Activated CD8-positive, alpha-beta memory T cell treated with anti-CD3 and anti-CD28 coated beads for 36 hours (primary cell): ENCODE measurements at regions not wholly inside any gene's neighbourhood (a gene's known extent, or its start where the extent isn't known, plus 50 kb on each side); places are given as distances from the start of the nearest gene placed in this dataset.

ENCODE experiments used
- CTCF ChIA-PET: fragments of 350-600 bp; sonication (Branson Sonifier 250); formaldehyde crosslinking; loops from one replicate; lab custom pipeline; 2021; ENCODE audit warnings: antibody characterized with exemption; lab: Charles Lee
- POLR2A ChIA-PET: fragments of 350-600 bp; sonication (Branson Sonifier 250); formaldehyde crosslinking; loops from one replicate; lab custom pipeline; 2021; ENCODE audit warnings: antibody characterized with exemption; lab: Charles Lee

- CTCF ChIA-PET = no interaction called here
- POLR2A ChIA-PET = no interaction called here
Measured at GRCh38 chr15:87608238-87609028, 648.1 kb downstream of the NTRK3 start.

GRCh38 chr15:87606971-87607370 lies 649.6 kb downstream of the NTRK3 start:
- POLR2A ChIA-PET = no interaction called here
- CTCF ChIA-PET = no interaction called here

- ChIA-PET POLR2A (no interaction called here), CTCF (interaction anchor here (0.5 to 1.9 kb wide), 2 partner anchors 11 to 1290 kb away, joined by 3 to 6 read pairs; no protein-coding TSS in a partner anchor)
Measured at GRCh38 chr15:87604857-87605446, 651.6 kb downstream of the NTRK3 start.

GRCh38 chr15:87602371-87602770 lies 654.2 kb downstream of the NTRK3 start:
- ChIA-PET CTCF (no interaction called here), POLR2A (no interaction called here)

- CTCF ChIA-PET = no interaction called here
- POLR2A ChIA-PET = no interaction called here
Measured at GRCh38 chr15:87599616-87600015, 656.9 kb downstream of the NTRK3 start.

GRCh38 chr15:87597346-87598052 lies 659.0 kb downstream of the NTRK3 start:
- POLR2A ChIA-PET = no interaction called here
- CTCF ChIA-PET = no interaction called here

- POLR2A ChIA-PET = no interaction called here
- CTCF ChIA-PET = no interaction called here
Measured at GRCh38 chr15:87591582-87591981, 665.0 kb downstream of the NTRK3 start.

- ChIA-PET POLR2A (no interaction called here), CTCF (no interaction called here)
Measured at GRCh38 chr15:87591042-87591441, 665.5 kb downstream of the NTRK3 start.

GRCh38 chr15:87589134-87589533 lies 667.4 kb downstream of the NTRK3 start:
- ChIA-PET CTCF (no interaction called here), POLR2A (no interaction called here)

GRCh38 chr15:87582169-87582568 lies 674.4 kb downstream of the NTRK3 start:
- ChIA-PET POLR2A (no interaction called here), CTCF (no interaction called here)

GRCh38 chr15:87579537-87579936 lies 677.0 kb downstream of the NTRK3 start:
- POLR2A ChIA-PET = no interaction called here

GRCh38 chr15:87578776-87579175 lies 677.8 kb downstream of the NTRK3 start:
- ChIA-PET POLR2A (no interaction called here), CTCF (no interaction called here)

More at GRCh38 chr15:87579537-87579936, 677.0 kb downstream of the NTRK3 start:
- CTCF ChIA-PET = no interaction called here

GRCh38 chr15:87577336-87577735 lies 679.2 kb downstream of the NTRK3 start:
- POLR2A ChIA-PET = no interaction called here

GRCh38 chr15:87576486-87577176 lies 679.9 kb downstream of the NTRK3 start:
- ChIA-PET CTCF (no interaction called here), POLR2A (no interaction called here)

More at GRCh38 chr15:87577336-87577735, 679.2 kb downstream of the NTRK3 start:
- CTCF ChIA-PET = no interaction called here

GRCh38 chr15:87575896-87576473 lies 680.6 kb downstream of the NTRK3 start:
- ChIA-PET CTCF (no interaction called here), POLR2A (no interaction called here)

GRCh38 chr15:87573534-87573933 lies 683.0 kb downstream of the NTRK3 start:
- POLR2A ChIA-PET = no interaction called here
- CTCF ChIA-PET = no interaction called here

- ChIA-PET POLR2A (no interaction called here), CTCF (no interaction called here)
Measured at GRCh38 chr15:87573039-87573438, 683.5 kb downstream of the NTRK3 start.

- CTCF ChIA-PET = no interaction called here
- POLR2A ChIA-PET = no interaction called here
Measured at GRCh38 chr15:87572381-87572910, 684.1 kb downstream of the NTRK3 start.

- CTCF ChIA-PET = no interaction called here
Measured at GRCh38 chr15:87570206-87570605, 686.3 kb downstream of the NTRK3 start.

More at GRCh38 chr15:87570206-87570605, 686.3 kb downstream of the NTRK3 start:
- POLR2A ChIA-PET = no interaction called here
